Memory B cell (primary cell): ENCODE measurements at regions not wholly inside any gene's neighbourhood (a gene's known extent, or its start where the extent isn't known, plus 50 kb on each side); places are given as distances from the start of the nearest gene placed in this dataset.
"Not testable (repeated sequence)": the region's sequence is repeated elsewhere in the genome, so short reads cannot be mapped to it uniquely, and the experiment has no call there.

Experiments
- ATAC-seq: fragments of 150-1000 bp; cut with Tn5 transposase; 2 replicates; pipeline ENCODE4 v1.10.0; 2021; ENCODE audit warnings: low read depth, mild to moderate bottlenecking, moderate library complexity
- DNase-seq, 2 donors: peaks; one replicate each; pipeline ENCODE4 v3.0.0; 2022; ENCODE audit warnings: low spot score in 2 of 2
- H3K27ac Mint-ChIP-seq: one replicate; pipeline ENCODE4 v1.8.0; 2022; ENCODE audit warnings: mild to moderate bottlenecking, moderate library complexity, mixed read lengths
- H3K27me3 Mint-ChIP-seq: one replicate; pipeline ENCODE4 v1.8.0; 2022; ENCODE audit warnings: mixed read lengths
- H3K36me3 Mint-ChIP-seq: one replicate; pipeline ENCODE4 v1.8.0; 2022; ENCODE audit warnings: mild to moderate bottlenecking, mixed read lengths
- H3K4me1 Mint-ChIP-seq: one replicate; pipeline ENCODE4 v1.8.0; 2022; ENCODE audit warnings: mixed read lengths
- H3K4me3 Mint-ChIP-seq: one replicate; pipeline ENCODE4 v1.8.0; 2022; ENCODE audit warnings: mild to moderate bottlenecking, moderate library complexity, mixed read lengths
- H3K9me3 Mint-ChIP-seq: one replicate; pipeline ENCODE4 v1.8.0; 2022; ENCODE audit warnings: mixed read lengths

- Mint-ChIP-seq H3K4me3 (peak overlapping the region; percentile 67), H3K27me3 (no peaks in the 10 kb centered on the region), H3K9me3 (peaks cover 1% of the 10 kb centered on the region), H3K4me1 (peaks cover 10% of the 10 kb centered on the region), H3K27ac (peak overlapping the region; percentile 61), H3K36me3 (no peaks in the 10 kb centered on the region)
- DNase-seq (no peak), ATAC-seq (peak; percentile 76)
Measured at GRCh38 chr2:59184276-59185020, 943.3 kb upstream of the FANCL start.

GRCh38 chr2:59183070-59183469 is 941.9 kb upstream of the FANCL start:
- Mint-ChIP-seq H3K27ac (no peak overlapping the region), H3K9me3 (peaks cover under 1% of the 10 kb centered on the region), H3K4me3 (no peak overlapping the region), H3K36me3 (no peaks in the 10 kb centered on the region), H3K27me3 (no peaks in the 10 kb centered on the region), H3K4me1 (peaks cover 10% of the 10 kb centered on the region)
- no peak for DNase-seq
- no peak for ATAC-seq

GRCh38 chr2:59182249-59182648 is 941.1 kb upstream of the FANCL start:
- Mint-ChIP-seq H3K27ac (no peak overlapping the region), H3K4me3 (no peak overlapping the region), H3K36me3 (no peaks in the 10 kb centered on the region), H3K9me3 (no peaks in the 10 kb centered on the region), H3K4me1 (peaks cover 10% of the 10 kb centered on the region), H3K27me3 (no peaks in the 10 kb centered on the region)
- DNase-seq (no peak), ATAC-seq (no peak)

GRCh38 chr2:59181347-59181746 is 940.2 kb upstream of the FANCL start:
- Mint-ChIP-seq H3K4me1 (peaks cover 10% of the 10 kb centered on the region), H3K4me3 (no peak overlapping the region), H3K27ac (no peak overlapping the region), H3K9me3 (no peaks in the 10 kb centered on the region), H3K27me3 (no peaks in the 10 kb centered on the region), H3K36me3 (no peaks in the 10 kb centered on the region)
- DNase-seq (no peak), ATAC-seq (no peak)

GRCh38 chr2:59180621-59181020 is 939.5 kb upstream of the FANCL start:
- Mint-ChIP-seq H3K36me3 (no peaks in the 10 kb centered on the region), H3K27me3 (no peaks in the 10 kb centered on the region), H3K9me3 (no peaks in the 10 kb centered on the region), H3K4me3 (no peak overlapping the region), H3K27ac (no peak overlapping the region), H3K4me1 (peaks cover 10% of the 10 kb centered on the region)
- DNase-seq, result no peak
- no peak for ATAC-seq

GRCh38 chr2:59180111-59180510 is 939.0 kb upstream of the FANCL start:
- peaks cover 3% of the 10 kb centered on the region for H3K27me3 Mint-ChIP-seq
- H3K27ac Mint-ChIP-seq, result no peak overlapping the region
- H3K36me3 Mint-ChIP-seq, result no peaks in the 10 kb centered on the region
- DNase-seq (no peak), ATAC-seq (no peak)
- no peak overlapping the region for H3K4me3 Mint-ChIP-seq
- H3K4me1 Mint-ChIP-seq, result peaks cover 10% of the 10 kb centered on the region
- no peaks in the 10 kb centered on the region for H3K9me3 Mint-ChIP-seq

GRCh38 chr2:59177748-59178147 is 936.6 kb upstream of the FANCL start:
- no peaks in the 10 kb centered on the region for H3K9me3 Mint-ChIP-seq
- DNase-seq (no peak), ATAC-seq (no peak)
- no peak overlapping the region for H3K27ac Mint-ChIP-seq
- no peak overlapping the region for H3K4me3 Mint-ChIP-seq
- no peaks in the 10 kb centered on the region for H3K4me1 Mint-ChIP-seq
- peaks cover 2% of the 10 kb centered on the region for H3K36me3 Mint-ChIP-seq
- H3K27me3 Mint-ChIP-seq, result peaks cover 6% of the 10 kb centered on the region

- no peaks in the 10 kb centered on the region for H3K4me1 Mint-ChIP-seq
- H3K4me3 Mint-ChIP-seq, result no peak overlapping the region
- H3K9me3 Mint-ChIP-seq, result no peaks in the 10 kb centered on the region
- H3K27ac Mint-ChIP-seq, result no peak overlapping the region
- ATAC-seq (peak; percentile 27), DNase-seq (no peak)
- peaks cover 6% of the 10 kb centered on the region for H3K27me3 Mint-ChIP-seq
- peaks cover 2% of the 10 kb centered on the region for H3K36me3 Mint-ChIP-seq
Measured at GRCh38 chr2:59176737-59177136, 935.6 kb upstream of the FANCL start.

- Mint-ChIP-seq H3K27ac (no peak overlapping the region), H3K36me3 (peaks cover 2% of the 10 kb centered on the region), H3K4me3 (no peak overlapping the region), H3K9me3 (no peaks in the 10 kb centered on the region), H3K4me1 (peaks cover 3% of the 10 kb centered on the region), H3K27me3 (peaks cover 7% of the 10 kb centered on the region)
- DNase-seq (no peak), ATAC-seq (no peak)
Measured at GRCh38 chr2:59174536-59175243, 933.6 kb upstream of the FANCL start.

GRCh38 chr2:59173325-59173724 is 932.2 kb upstream of the FANCL start:
- DNase-seq (no peak), ATAC-seq (no peak)
- peaks cover 7% of the 10 kb centered on the region for H3K27me3 Mint-ChIP-seq
- no peak overlapping the region for H3K4me3 Mint-ChIP-seq
- no peak overlapping the region for H3K27ac Mint-ChIP-seq
- no peaks in the 10 kb centered on the region for H3K9me3 Mint-ChIP-seq
- H3K36me3 Mint-ChIP-seq, result peaks cover 2% of the 10 kb centered on the region
- peaks cover 3% of the 10 kb centered on the region for H3K4me1 Mint-ChIP-seq

GRCh38 chr2:59171019-59171418 is 929.9 kb upstream of the FANCL start:
- DNase-seq, result no peak
- Mint-ChIP-seq H3K4me1 (peaks cover 3% of the 10 kb centered on the region), H3K27ac (no peak overlapping the region), H3K27me3 (peaks cover 7% of the 10 kb centered on the region), H3K9me3 (no peaks in the 10 kb centered on the region), H3K36me3 (peaks cover 2% of the 10 kb centered on the region), H3K4me3 (no peak overlapping the region)
- ATAC-seq, result peak; percentile 48

GRCh38 chr2:59168766-59169165 is 927.6 kb upstream of the FANCL start:
- DNase-seq (no peak), ATAC-seq (no peak)
- Mint-ChIP-seq H3K27me3 (peaks cover 2% of the 10 kb centered on the region), H3K9me3 (no peaks in the 10 kb centered on the region), H3K36me3 (no peaks in the 10 kb centered on the region), H3K27ac (no peak overlapping the region), H3K4me3 (no peak overlapping the region), H3K4me1 (peaks cover 3% of the 10 kb centered on the region)

GRCh38 chr2:59167514-59167913 is 926.4 kb upstream of the FANCL start:
- Mint-ChIP-seq H3K4me3 (no peak overlapping the region), H3K4me1 (peaks cover 3% of the 10 kb centered on the region), H3K27me3 (peaks cover 2% of the 10 kb centered on the region), H3K36me3 (no peaks in the 10 kb centered on the region), H3K9me3 (no peaks in the 10 kb centered on the region), H3K27ac (no peak overlapping the region)
- no peak for ATAC-seq
- DNase-seq, result no peak

GRCh38 chr2:59157908-59158307 is 916.8 kb upstream of the FANCL start:
- H3K4me1 Mint-ChIP-seq, H3K9me3 Mint-ChIP-seq, DNase-seq, H3K27me3 Mint-ChIP-seq, H3K36me3 Mint-ChIP-seq, H3K27ac Mint-ChIP-seq, H3K4me3 Mint-ChIP-seq, ATAC-seq: not testable (repeated sequence)

GRCh38 chr2:59151805-59152204 is 910.7 kb upstream of the FANCL start:
- Mint-ChIP-seq H3K27ac (no peak overlapping the region), H3K4me3 (no peak overlapping the region), H3K4me1 (peaks cover 4% of the 10 kb centered on the region), H3K36me3 (no peaks in the 10 kb centered on the region), H3K9me3 (no peaks in the 10 kb centered on the region), H3K27me3 (peaks cover 7% of the 10 kb centered on the region)
- DNase-seq, result no peak
- no peak for ATAC-seq
